Common myeloid progenitor, CD34-positive (primary cell): ENCODE measurements at regions not wholly inside any gene's neighbourhood (a gene's known extent, or its start where the extent isn't known, plus 50 kb on each side); places are given as distances from the start of the nearest gene placed in this dataset.
A peak's percentile ranks its signal among the peaks of the same experiment; 100 is the strongest.

Experiments
- CTCF ChIA-PET: fragments of 350-600 bp; sonication (Branson Sonifier 250); formaldehyde crosslinking; loops from one replicate; lab custom pipeline; 2021; ENCODE audit warnings: antibody characterized with exemption; lab: Charles Lee
- POLR2A ChIA-PET: fragments of 350-600 bp; sonication (Branson Sonifier 250); formaldehyde crosslinking; loops from one replicate; lab custom pipeline; 2021; ENCODE audit warnings: antibody characterized with exemption; lab: Charles Lee
- DNase-seq, 3 donors: peaks; one replicate each; pipeline versions ENCODE4 v3.0.0 to v3.0.0-alpha.2; 2013
- H3K27ac ChIP-seq, 2 experiments: 1 replicate in 1 of 2; 2 replicates in 1 of 2; pipeline ENCODE4 v1.7.0; 2013; ENCODE audit warnings: inconsistent platforms in 2 of 2, low read length in 2 of 2, mild to moderate bottlenecking in 2 of 2, low read depth in 1 of 2, moderate library complexity in 1 of 2; ENCODE audit not compliant: severe bottlenecking in 2 of 2, insufficient read depth in 1 of 2, poor library complexity in 1 of 2
- H3K27me3 ChIP-seq, 5 experiments: replicated peaks in 2 of 5; 1 replicate in 3 of 5; 2 replicates in 2 of 5; pipeline versions ENCODE4 v1.6.1 to v1.7.0; 2013; ENCODE audit warnings: low read length in 4 of 5, mild to moderate bottlenecking in 2 of 5, moderate library complexity in 2 of 5, inconsistent platforms in 1 of 5; ENCODE audit not compliant: insufficient read depth in 5 of 5, control insufficient read depth in 4 of 5
- H3K36me3 ChIP-seq, 4 experiments: 1 replicate in 2 of 4; 2 replicates in 2 of 4; pipeline versions ENCODE4 v1.6.1 to v1.7.0; 2013; ENCODE audit warnings: low read length in 3 of 4, control low read depth in 1 of 4, mild to moderate bottlenecking in 1 of 4; ENCODE audit not compliant: control insufficient read depth in 4 of 4, insufficient read depth in 4 of 4
- H3K4me1 ChIP-seq, 4 experiments: 1 replicate in 3 of 4; 2 replicates in 1 of 4; pipeline versions ENCODE4 v1.6.1 to v1.7.1; 2013; ENCODE audit warnings: low read length in 3 of 4, mild to moderate bottlenecking in 3 of 4, control low read depth in 1 of 4, inconsistent platforms in 1 of 4, moderate library complexity in 1 of 4; ENCODE audit not compliant: control insufficient read depth in 4 of 4, insufficient read depth in 4 of 4; ENCODE audit errors: control extremely low read depth in 1 of 4
- H3K4me3 ChIP-seq, 7 experiments: 1 replicate in 4 of 7; 2 replicates in 3 of 7; pipeline versions ENCODE4 v1.5.1 to v1.7.0; 2013; ENCODE audit warnings: mild to moderate bottlenecking in 7 of 7, low read length in 6 of 7, moderate library complexity in 6 of 7, inconsistent platforms in 2 of 7, low read depth in 2 of 7, control low read depth in 1 of 7; ENCODE audit not compliant: insufficient read depth in 4 of 7, control insufficient read depth in 1 of 7; ENCODE audit errors: extremely low read depth in 1 of 7
- H3K9me3 ChIP-seq, 5 experiments: 1 replicate in 4 of 5; 2 replicates in 1 of 5; pipeline versions ENCODE4 v1.6.1 to v1.7.1; 2013; ENCODE audit warnings: low read length in 4 of 5, mild to moderate bottlenecking in 2 of 5, inconsistent platforms in 1 of 5, low read depth in 1 of 5, moderate library complexity in 1 of 5; ENCODE audit not compliant: control insufficient read depth in 4 of 5, insufficient read depth in 2 of 5; ENCODE audit errors: control extremely low read depth in 1 of 5
- WGBS: methylation state at CpG from one replicate; pipeline ENCODE4 v1.1.5; 2013; ENCODE audit not compliant: insufficient coverage; 5-methylcytosine and 5-hydroxymethylcytosine counted together

- CTCF ChIA-PET, result interaction anchor here (1.3 kb wide), 1 partner anchor 21 kb away, joined by 4 read pairs; no protein-coding TSS in a partner anchor
- no peaks in the 10 kb centered on the region for H3K27me3 ChIP-seq
- WGBS, result 47% methylated on average over 13 of the region's 21 CpGs
Observed at GRCh38 chr2:238743243-238744065, 104.4 kb upstream of the TWIST2 start.

GRCh38 chr2:238744951-238745350 lies 102.9 kb upstream of the TWIST2 start:
- Histone ChIP-seq H3K4me1 (peaks cover 0 to 37% (median 8%) of the 10 kb centered on the region in 4 experiments), H3K4me3 (no peak overlapping the region), H3K9me3 (peaks cover 0 to 6% (median 0%) of the 10 kb centered on the region in 5 experiments), H3K27me3 (no peaks in the 10 kb centered on the region), H3K27ac (no peak overlapping the region), H3K36me3 (no peaks in the 10 kb centered on the region)
- 97% methylated on average over 7 of the region's 13 CpGs for WGBS
- POLR2A ChIA-PET, result no interaction called here
- CTCF ChIA-PET, result no interaction called here
- DNase-seq, result no peak

More at GRCh38 chr2:238743243-238744065, 104.4 kb upstream of the TWIST2 start:
- Histone ChIP-seq H3K4me1 (peaks cover 0 to 38% (median 8%) of the 10 kb centered on the region in 4 experiments), H3K9me3 (peaks cover 0 to 1% (median 0%) of the 10 kb centered on the region in 5 experiments), H3K36me3 (no peaks in the 10 kb centered on the region), H3K27ac (no peak overlapping the region), H3K4me3 (peak overlapping the region in 2 of 7 experiments; percentile 6 to 7)
- DNase-seq, result peak; percentile 67 to 96 (median 93)
- POLR2A ChIA-PET, result no interaction called here

GRCh38 chr2:238745997-238746396 lies 101.9 kb upstream of the TWIST2 start:
- DNase-seq, result no peak
- ChIA-PET POLR2A (no interaction called here), CTCF (no interaction called here)
- H3K27me3 ChIP-seq, result no peaks in the 10 kb centered on the region
- H3K36me3 ChIP-seq, result no peaks in the 10 kb centered on the region
- no peak overlapping the region for H3K4me3 ChIP-seq
- no peak overlapping the region for H3K27ac ChIP-seq
- peaks cover 0 to 7% (median 2%) of the 10 kb centered on the region in 5 experiments for H3K9me3 ChIP-seq
- 94% methylated on average over 3 of the region's 5 CpGs for WGBS
- H3K4me1 ChIP-seq, result peaks cover 0 to 33% (median 8%) of the 10 kb centered on the region in 4 experiments

- ChIA-PET CTCF (no interaction called here), POLR2A (no interaction called here)
- peaks cover 0 to 7% (median 2%) of the 10 kb centered on the region in 5 experiments for H3K9me3 ChIP-seq
- H3K4me1 ChIP-seq, result peaks cover 0 to 33% (median 8%) of the 10 kb centered on the region in 4 experiments
- no peak for DNase-seq
- no peak overlapping the region for H3K4me3 ChIP-seq
- WGBS, result 96% methylated on average over 16 of the region's 18 CpGs
- H3K36me3 ChIP-seq, result no peaks in the 10 kb centered on the region
- no peaks in the 10 kb centered on the region for H3K27me3 ChIP-seq
- H3K27ac ChIP-seq, result no peak overlapping the region
Observed at GRCh38 chr2:238747114-238747513, 100.8 kb upstream of the TWIST2 start.

- Histone ChIP-seq H3K4me3 (no peak overlapping the region), H3K4me1 (peaks cover 0 to 29% (median 8%) of the 10 kb centered on the region in 4 experiments), H3K27ac (no peak overlapping the region), H3K36me3 (no peaks in the 10 kb centered on the region), H3K9me3 (peaks cover 0 to 7% (median 2%) of the 10 kb centered on the region in 5 experiments), H3K27me3 (no peaks in the 10 kb centered on the region)
- POLR2A ChIA-PET, result no interaction called here
- DNase-seq, result no peak
- WGBS, result 90% methylated on average over 3 of the region's 3 CpGs
- CTCF ChIA-PET, result no interaction called here
Observed at GRCh38 chr2:238747557-238747956, 100.3 kb upstream of the TWIST2 start.

- CTCF ChIA-PET, result no interaction called here
- Histone ChIP-seq H3K27ac (no peak overlapping the region), H3K4me3 (no peak overlapping the region), H3K27me3 (no peaks in the 10 kb centered on the region), H3K4me1 (peaks cover 0 to 1% (median under 1%) of the 10 kb centered on the region in 4 experiments), H3K9me3 (peaks cover 0 to 7% (median 2%) of the 10 kb centered on the region in 5 experiments), H3K36me3 (no peaks in the 10 kb centered on the region)
- POLR2A ChIA-PET, result no interaction called here
- WGBS, result no CpG with 5 or more reads among the region's 3 CpGs
- no peak for DNase-seq
Observed at GRCh38 chr2:238750212-238750904, 97.5 kb upstream of the TWIST2 start.

- ChIA-PET CTCF (no interaction called here), POLR2A (no interaction called here)
- WGBS, result 66% methylated on average over 7 of the region's 8 CpGs
- no peak overlapping the region for H3K4me3 ChIP-seq
- no peaks in the 10 kb centered on the region for H3K36me3 ChIP-seq
- no peak overlapping the region for H3K27ac ChIP-seq
- peaks cover 0 to 5% (median 2%) of the 10 kb centered on the region in 5 experiments for H3K9me3 ChIP-seq
- DNase-seq, result no peak
- no peaks in the 10 kb centered on the region for H3K4me1 ChIP-seq
- H3K27me3 ChIP-seq, result no peaks in the 10 kb centered on the region
Observed at GRCh38 chr2:238754259-238754658, 93.6 kb upstream of the TWIST2 start.
